NCI-H345 treated with DMSO at 0.1 percent for 48 hours (cell line): ENCODE measurements at regions not wholly inside any gene's neighbourhood (a gene's known extent, or its start where the extent isn't known, plus 50 kb on each side); places are given as distances from the start of the nearest gene placed in this dataset.
A peak's percentile ranks its signal among the peaks of the same experiment; 100 is the strongest.
"Not testable (repeated sequence)": the region's sequence is repeated elsewhere in the genome, so short reads cannot be mapped to it uniquely, and the experiment has no call there.

Source experiments
- DNase-seq: peaks from one replicate; lab custom pipeline; 2025; ENCODE audit not compliant: unreplicated experiment; lab: John Stamatoyannopoulos, UW

- DNase-seq: no peak
Observed at GRCh38 chr2:185475914-185476313, 262.7 kb upstream of the FSIP2 start.

GRCh38 chr2:185477452-185477851 is 261.2 kb upstream of the FSIP2 start:
- no peak for DNase-seq

- no peak for DNase-seq
Observed at GRCh38 chr2:185484602-185485001, 254.0 kb upstream of the FSIP2 start.

- DNase-seq: no peak
Observed at GRCh38 chr2:185502351-185502750, 236.3 kb upstream of the FSIP2 start.

- peak; percentile 81 for DNase-seq
Observed at GRCh38 chr2:185507719-185508118, 230.9 kb upstream of the FSIP2 start.

GRCh38 chr2:185510060-185510459 is 228.5 kb upstream of the FSIP2 start:
- DNase-seq: no peak

- no peak for DNase-seq
Observed at GRCh38 chr2:185511925-185512324, 226.7 kb upstream of the FSIP2 start.

GRCh38 chr2:185522472-185522871 is 216.1 kb upstream of the FSIP2 start:
- DNase-seq: no peak

- DNase-seq: not testable (repeated sequence)
Observed at GRCh38 chr2:185524242-185524641, 214.4 kb upstream of the FSIP2 start.

GRCh38 chr2:185526161-185526560 is 212.4 kb upstream of the FSIP2 start:
- no peak for DNase-seq

GRCh38 chr2:185531721-185532120 is 206.9 kb upstream of the FSIP2 start:
- DNase-seq: no peak

GRCh38 chr2:185537689-185538088 is 200.9 kb upstream of the FSIP2 start:
- no peak for DNase-seq

- DNase-seq: no peak
Observed at GRCh38 chr2:185567196-185567595, 171.4 kb upstream of the FSIP2 start.

- no peak for DNase-seq
Observed at GRCh38 chr2:185567940-185568339, 170.7 kb upstream of the FSIP2 start.

- DNase-seq: no peak
Observed at GRCh38 chr2:185578322-185578721, 160.3 kb upstream of the FSIP2 start.

GRCh38 chr2:185583058-185583816 is 155.4 kb upstream of the FSIP2 start:
- no peak for DNase-seq

- DNase-seq: not testable (repeated sequence)
Observed at GRCh38 chr2:185585165-185585564, 153.4 kb upstream of the FSIP2 start.

- DNase-seq: not testable (repeated sequence)
Observed at GRCh38 chr2:185591276-185591675, 147.3 kb upstream of the FSIP2 start.

GRCh38 chr2:185607945-185608344 is 130.7 kb upstream of the FSIP2 start:
- no peak for DNase-seq

- DNase-seq: no peak
Observed at GRCh38 chr2:185608799-185609198, 129.8 kb upstream of the FSIP2 start.

GRCh38 chr2:185610301-185610700 is 128.3 kb upstream of the FSIP2 start:
- no peak for DNase-seq

GRCh38 chr2:185618625-185619024 is 120.0 kb upstream of the FSIP2 start:
- DNase-seq: no peak

GRCh38 chr2:185625604-185626003 is 113.0 kb upstream of the FSIP2 start:
- DNase-seq: no peak
